ENCODE measurements at regions not wholly inside any gene's neighbourhood (a gene's known extent, or its start where the extent isn't known, plus 50 kb on each side); places are given as distances from the start of the nearest gene placed in this dataset.
"Not testable (repeated sequence)": the region's sequence is repeated elsewhere in the genome, so short reads cannot be mapped to it uniquely, and the experiment has no call there.

DNA sequence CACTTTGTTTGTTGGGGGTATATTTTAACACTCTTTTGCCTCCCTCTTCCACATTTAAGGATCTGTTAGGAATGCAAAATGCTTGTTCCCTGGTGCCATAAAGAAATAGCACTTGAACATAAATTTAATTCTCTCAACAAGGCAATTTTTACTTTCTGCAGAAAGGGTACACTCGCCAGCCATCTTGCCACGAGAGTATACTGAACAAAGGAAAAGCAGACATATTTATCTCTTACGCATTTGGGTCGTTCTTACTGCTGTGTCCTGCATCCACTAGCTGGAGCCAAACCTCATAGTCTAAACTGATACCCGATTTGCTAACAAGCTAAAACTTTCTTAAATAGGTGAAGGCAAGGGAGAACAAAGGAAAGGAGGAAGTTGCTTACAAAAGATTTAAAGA is 129.5 kb downstream of the B3GNT2 start:
- DNase-seq: no peak

DNA sequence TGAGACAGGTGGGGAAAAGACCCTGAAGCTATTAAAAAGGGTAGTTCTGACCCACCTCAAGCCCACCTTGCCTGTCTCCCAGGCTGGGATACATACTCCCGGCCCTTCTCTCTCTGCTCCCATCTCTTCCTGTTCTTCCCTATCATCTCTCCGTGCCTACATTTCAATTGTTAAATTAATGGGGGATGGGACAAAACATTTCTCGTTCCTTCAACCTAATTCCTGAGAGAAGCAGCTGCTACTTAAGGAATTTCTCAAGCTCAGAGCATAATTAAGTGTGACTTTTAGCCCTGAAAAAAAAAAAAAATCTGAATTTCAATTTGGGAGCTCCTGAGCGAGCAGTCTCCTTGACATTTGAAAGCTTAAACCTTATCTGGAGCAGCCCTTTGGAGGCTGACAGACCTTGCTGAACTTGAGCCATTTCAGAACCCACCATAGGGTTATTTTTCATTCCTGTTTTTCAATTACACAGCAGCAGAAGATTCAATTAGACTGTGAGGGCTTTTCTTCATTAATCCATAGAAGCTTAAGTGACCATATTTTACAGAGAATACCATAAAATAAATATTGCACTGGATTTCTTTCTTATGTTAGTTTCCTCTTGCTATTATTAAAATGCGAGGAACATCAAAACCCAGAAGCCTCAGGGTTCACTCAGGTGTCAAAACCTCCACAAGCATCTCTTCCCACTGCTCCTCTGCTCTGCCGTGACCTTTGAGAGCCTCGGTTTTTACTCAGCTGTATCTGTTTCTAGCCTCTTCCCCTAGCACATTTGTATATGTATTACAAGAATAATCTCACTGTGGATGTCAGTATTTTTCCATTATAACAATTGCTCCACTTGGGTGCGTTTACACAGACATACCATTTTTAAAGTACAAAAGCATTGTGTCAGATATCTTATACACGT is 125.7 kb downstream of the B3GNT2 start:
- DNase-seq: no peak

DNA sequence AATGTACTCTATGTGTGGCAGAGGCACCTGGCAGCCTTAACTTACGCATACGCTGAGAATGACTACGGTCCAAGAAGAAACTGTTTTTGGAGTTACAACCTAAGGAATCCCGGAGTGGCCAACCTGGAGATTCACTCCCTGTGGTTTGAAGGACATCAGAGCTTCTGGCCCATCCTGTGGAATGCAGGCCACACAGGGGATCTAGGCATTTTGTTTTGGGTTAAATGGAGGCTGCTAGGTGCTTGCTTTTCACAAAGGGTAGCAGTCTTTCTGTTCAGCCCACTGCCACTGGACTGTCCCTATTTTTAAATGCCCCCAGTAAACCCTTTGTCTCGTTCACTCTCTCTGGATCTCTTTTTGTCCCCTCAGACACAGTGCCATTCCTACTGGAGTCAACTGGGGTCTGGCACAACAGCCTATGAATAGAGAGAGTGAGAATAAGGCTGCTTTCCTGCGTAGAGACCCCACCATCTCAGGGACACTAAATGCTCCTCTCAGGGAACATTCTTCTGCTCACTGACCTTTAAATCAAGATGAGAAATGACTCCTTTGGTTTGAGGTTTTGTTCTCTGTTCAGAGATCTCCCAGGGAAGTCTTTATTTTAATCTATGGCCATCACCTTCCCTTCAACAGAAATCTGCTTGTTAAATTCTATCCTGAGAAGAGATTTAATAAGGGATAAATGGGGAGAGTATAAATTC is 124.9 kb downstream of the B3GNT2 start:
- DNase-seq: no peak

DNA sequence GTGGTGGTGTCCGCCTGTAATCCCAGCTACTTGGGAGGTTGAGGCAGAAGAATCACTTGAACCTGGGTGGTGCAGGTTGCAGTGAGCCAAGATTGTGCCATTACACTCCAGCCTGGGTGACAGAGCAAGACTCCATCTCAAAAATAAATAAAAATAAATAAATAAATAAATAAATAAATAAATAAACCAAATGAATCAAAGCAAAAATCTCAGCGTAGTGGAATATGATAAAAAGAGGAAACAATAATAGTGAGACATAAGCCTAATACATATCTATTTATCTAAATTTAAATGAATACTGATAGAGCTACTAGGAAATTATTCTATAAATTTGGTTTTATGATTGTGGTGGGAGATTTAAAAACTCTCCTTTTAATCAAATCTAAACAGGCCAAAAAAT is 124.2 kb downstream of the B3GNT2 start:
- not testable (repeated sequence) for DNase-seq

DNA sequence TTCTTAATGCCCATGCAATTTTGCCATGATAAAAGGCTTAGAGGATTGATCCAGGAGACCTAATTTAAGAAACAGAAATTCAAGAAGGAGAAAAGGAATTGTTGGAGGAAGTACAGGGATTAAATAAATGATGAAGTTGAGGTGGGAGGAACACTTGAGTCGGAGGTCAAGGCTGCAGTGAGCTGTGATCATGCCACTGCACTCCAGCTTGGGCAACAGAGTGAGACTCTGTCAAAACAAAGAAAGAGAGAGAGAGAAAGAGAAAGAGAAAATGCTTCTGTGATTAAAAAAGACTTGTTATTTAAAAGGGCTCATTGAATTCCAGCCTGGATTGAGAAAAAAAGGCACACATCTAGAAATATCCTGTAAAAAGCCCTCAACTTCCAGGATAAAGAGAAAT is 123.2 kb downstream of the B3GNT2 start:
- no peak for DNase-seq

DNA sequence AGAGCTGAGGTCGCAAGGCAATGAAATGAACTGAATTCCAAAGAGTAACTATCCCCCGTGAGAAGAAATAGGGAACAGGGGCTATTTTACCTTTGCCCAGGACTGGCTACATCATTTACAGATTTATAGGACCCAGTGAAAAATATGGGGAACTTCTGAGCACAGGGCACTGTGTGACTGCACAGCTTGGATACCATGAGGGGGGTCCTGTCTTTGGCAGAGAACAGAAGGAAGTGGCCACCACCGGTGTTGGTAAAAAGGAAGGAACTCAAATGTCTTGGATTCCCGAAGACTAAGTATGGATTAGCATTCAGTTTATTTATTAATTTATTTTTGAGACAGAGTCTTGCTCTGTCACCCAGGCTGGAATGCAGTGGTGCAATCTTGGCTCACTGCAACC is 119.6 kb downstream of the B3GNT2 start:
- no peak for DNase-seq

DNA sequence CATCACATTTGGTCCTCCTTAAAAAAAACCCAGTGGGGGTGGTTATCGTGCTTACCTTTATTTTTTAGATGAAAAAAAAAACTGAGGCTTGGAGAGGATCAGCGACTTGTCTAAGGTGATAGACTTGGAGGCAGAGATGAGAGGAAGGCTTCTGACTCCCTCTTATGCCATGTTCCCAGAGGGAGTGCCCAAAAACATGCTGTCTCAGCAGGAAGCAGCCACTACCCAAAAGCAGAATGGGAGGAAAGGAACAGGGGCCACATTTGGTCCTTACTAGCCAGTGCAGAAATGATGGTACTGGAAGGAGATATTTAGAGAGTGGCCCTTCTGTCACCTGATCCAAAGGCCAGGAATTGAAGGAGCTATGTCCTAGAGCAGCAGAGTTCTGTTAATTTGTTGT is 118.4 kb downstream of the B3GNT2 start:
- no peak for DNase-seq

DNA sequence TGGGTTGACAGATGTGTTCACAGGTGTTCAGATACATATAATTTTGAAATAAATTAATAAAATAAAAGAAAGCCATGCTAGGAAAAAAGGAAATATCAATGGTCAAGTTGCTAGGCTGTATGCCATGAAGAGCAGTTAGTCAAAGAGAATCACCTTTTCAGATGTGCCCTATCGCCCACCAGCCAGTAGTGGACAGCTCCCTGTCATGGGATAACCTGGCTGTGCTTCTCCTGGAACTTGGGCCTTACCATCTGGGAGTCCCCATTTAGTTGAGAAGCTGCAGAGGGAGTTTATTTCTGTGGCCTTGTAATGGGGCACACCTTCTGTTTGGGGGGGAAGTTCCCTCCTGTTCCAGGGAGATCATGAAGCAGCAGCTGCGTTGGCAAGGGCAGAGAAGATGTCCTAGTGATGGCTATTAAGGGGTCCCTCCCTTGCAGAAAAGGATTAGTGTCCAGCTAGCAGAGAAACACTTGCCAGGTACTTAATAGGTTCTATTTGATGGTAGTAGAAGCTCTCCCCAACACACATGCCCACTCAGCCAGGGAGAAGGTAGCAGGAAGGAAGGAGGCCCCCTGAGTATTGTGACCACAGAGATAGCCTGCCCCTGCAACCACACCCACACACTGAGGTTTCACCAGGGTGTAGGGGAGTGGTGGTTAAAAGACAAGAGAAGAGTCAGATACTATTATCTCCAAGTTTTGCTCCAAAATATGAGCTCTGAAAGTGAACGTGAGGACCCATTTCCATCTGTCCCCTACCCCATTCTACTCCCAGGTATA is 117.7 kb downstream of the B3GNT2 start:
- DNase-seq: no peak

DNA sequence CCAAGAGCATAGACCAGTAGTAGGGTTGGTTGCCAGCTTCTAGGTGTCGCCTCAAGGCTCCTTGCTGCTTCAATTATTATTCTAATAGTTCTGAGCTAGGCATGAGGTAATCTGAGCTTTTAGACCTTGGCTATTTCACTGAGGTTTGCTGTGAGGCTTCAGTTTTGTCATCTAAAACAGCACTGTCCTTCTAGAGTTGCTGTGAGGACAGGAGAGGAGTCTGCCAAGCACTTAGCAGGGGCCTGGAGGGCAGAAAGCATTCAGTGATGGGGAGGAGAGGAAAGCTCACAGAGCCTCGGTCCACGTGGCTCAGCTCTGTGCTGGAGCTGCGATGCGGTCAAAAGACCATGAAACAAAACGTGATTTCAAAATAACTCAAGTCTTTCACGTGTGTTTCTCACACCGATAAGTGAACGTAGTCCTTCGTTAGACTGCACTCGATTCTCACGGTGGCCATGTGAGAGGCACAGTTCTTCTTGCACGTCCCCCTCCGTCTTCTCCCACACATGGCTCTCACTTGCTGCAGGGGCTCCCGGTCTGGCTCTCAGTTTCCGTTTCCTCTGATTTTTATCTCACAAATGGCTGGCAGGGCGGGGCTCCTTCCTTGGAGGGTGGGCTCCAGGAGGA is 113.7 kb downstream of the B3GNT2 start:
- DNase-seq: peak; percentile 33

DNA sequence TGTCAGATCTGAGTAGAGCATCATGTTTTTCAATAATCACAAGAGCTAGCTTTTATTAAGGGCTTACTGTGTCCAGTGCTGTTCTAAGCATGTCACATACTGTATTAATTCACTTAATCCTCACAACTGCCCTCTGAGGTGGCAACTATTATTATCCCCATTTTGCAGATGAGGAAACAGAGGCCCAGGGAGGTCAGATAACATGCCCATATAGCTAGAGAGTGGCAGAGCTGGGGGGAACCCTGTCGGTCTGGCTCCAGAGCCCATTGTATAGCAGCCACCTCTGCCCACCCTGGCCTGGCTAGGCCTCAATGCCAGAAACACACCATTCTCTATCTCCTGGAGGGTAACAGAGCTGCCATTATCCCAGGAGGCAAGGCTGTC is 113.2 kb downstream of the B3GNT2 start:
- DNase-seq: no peak

DNA sequence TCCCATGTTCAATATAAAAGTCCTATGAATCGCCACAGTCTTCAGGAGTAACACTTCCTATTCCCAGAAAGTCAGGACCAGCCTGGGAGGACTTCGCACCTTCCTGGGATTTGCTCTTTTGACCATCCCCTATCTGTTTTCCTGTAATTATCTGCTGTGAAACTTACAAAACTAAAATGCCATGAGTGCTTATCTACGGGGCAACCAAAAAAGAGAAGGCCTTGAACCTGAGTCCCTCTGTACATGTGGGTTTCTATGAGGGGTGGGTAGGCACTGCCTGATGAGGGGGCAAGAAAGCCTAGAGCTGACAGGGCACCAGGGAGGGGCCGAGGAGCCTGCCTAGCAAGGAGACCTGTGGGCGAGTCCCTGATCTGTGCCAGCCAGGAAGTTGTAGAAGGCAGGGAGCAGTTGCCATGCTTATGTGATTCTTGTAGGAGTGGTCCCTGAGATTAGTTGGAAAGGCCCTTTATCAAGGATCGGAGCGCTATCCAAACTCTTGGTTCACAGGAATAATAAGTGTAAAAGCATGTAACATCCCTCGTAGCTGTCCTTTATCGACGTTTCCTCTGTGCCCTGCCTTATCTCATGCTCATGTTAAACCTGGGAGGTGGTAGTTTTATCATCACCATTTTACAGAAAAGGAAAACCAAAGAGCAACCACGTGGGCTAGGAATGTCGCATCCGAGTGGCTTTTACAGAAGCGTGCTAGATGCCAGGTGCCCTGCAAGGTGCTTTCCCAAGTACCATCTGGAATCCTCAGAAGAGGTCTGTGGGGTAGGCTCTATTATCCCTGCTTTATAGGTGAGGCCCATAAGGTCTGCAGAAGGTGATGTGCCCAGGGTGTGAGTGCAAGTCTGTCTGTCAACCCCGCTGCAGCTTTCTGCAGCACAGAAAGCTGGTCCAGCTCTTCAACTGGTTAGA is 111.8 kb downstream of the B3GNT2 start:
- no peak for DNase-seq

DNA sequence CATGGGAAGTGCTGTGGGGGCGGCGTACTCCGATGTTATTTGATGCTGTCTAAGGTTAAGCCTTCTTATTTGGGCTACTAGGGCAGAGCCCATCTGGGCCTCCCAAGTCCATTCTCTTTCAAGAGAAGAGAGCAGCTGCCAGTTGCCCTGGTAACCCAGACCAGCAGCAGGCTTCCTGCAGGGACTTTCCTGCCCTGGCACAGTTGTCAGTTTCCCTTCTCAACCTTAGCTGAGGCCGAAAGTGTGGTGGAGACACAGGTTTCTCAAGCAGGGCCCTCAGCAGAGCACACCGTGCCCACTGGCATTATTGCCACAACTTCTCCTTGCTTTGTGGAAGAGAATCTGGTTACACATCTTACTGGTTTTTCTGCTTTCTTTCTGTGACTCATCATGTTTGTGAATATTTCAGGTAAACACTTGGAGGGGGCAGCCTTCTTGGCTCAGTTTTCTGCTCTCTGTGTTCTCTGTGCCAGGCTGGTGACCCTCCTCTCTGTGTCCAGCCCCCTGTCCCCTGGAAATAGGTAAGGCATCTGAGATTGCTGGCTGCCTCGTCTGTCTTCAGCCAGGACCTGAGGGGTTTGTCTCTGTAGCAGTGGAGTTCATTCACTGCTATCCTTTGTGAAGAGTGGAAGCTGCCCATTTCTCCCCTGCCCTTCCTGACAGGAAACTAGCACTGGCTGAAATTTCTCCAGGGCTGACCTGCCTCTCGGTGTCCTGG is 111.0 kb downstream of the B3GNT2 start:
- peak; percentile 18 for DNase-seq

DNA sequence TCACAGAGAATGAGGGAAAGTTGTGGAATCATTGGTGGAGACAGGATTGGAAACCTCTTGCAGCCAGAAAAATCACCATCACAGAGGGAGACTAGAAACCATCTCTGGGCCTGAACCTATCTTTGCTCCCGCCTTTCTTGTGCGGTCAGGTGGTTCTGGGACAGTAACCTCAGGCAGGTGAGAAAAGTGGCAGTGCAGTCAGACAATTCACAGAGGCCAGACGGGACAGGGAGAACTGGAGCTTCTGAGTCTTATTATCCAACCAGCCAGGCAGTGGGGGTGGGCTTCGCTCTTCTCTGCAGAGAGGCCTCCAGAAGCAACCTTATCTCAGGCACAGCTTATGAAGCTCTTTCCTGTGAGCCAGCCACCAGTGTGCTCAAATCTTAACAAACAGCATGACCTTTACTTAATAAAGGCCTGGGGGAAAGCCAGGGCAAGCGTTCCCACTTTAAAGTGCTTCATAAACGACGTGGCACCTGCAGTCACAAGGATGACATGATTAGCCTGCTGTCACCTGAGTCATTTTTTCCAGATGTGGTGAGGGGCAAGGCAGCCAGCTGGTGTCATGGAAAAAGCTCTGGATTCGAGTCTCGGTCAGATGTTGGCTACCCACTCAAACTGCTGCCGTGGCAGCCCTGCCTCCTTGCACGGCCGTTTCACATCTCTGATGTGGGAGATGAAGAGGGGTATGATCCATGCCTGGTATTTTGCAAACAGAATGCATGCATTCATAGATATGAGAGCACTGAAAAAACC is 109.7 kb downstream of the B3GNT2 start:
- DNase-seq: peak; percentile 35

DNA sequence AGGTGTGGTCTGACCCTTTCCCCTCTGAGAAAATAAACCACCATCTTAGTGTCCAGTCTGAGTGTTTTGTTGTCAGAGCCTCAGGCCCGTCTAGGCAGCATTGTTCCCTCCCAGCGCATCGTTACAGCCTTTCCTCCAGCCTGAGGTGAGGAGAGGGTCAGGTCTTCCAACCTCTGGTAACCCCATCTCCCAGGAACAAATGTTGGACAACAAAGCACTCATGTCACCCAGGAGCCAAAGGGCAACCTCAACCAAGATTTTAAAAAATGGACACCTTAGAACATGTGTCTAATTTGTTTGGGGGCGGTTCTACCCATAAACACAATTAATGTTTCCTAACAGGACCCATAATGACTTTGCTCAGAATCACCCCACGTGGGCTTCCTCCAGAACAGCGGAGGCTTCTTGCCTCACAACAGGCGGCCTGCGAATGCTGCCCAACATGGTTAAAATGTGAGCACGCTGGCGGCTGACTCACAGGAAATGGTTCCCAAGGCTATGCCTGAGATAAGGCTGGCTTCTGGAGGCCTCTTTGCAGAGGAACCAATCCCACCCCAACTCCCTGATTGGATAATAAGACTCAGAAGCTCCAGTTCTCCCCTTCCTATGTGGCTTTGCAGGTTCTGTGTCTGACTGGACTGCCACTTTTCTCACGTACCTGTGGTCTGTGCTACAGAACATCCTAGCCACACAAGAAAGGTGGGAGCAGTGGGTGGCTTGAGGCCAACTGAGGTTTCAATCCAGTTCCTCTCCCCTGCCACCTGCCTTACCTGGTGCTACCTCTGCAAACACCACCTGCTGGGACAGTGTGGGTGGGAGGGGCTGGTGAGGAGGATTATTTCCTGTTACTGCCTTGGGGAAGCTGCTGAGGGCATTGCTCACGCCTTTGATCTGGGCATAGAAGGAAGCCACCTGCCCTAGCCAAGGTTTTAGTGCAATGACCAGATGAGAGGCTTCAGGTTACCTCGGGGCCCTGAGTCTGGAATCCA is 108.8 kb downstream of the B3GNT2 start:
- peak; percentile 52 for DNase-seq

DNA sequence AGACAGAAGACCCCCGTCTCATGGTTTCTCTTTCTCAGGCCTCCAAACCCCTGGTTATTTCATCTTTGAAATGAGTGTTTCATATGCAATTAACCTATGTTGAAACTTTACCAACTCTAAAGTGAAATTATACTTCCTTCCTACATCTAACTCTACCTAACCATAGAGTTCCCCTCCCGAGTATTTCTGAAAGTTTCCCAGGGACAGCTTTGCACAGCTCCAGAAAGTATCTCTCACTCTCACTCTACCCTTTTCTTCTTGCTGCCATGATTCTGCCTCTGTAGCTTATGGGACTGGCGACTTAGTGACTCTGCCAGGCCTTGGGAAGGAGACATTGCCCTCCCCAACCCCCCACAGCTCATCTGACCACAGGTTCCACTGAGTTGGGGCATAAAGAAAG is 107.9 kb downstream of the B3GNT2 start:
- DNase-seq: no peak

DNA sequence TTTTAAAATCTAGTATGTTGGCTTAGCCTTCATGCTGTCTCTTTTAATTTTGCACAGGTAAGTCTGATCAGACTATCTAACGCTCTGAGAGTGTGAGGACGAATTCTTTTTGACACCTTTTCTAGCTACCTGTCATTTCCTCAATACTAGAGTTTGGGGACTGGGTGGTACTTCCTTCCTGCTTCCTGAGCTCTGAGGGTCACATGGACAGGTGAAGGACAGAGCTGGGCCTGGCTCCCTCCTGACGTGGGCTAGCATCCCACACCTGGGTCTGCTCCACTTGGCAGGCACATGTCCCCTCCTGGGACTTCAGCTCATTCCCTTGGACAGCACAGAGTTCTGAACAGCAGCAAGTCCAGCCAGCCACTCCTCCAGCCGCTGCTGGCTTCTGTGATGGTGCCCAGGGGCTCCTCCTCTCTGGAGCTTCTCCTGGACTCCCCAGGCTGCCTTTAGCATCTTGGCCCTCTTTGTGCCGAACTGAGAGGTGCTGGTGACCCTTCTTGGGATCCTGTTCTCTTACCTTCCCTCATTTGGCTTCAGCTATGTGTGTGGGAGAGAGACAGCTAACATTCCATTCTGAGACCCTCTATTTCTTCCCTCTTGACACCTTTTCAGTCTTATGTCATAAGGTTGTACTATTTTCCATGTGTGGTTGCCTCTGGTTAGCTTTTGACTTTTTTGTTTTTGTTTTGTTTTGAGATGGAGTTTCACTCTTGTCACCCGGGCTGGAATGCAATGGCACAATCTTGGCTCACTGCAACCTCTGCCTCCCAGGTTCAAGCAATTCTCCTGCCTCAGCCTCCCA is 106.9 kb downstream of the B3GNT2 start:
- no peak for DNase-seq

DNA sequence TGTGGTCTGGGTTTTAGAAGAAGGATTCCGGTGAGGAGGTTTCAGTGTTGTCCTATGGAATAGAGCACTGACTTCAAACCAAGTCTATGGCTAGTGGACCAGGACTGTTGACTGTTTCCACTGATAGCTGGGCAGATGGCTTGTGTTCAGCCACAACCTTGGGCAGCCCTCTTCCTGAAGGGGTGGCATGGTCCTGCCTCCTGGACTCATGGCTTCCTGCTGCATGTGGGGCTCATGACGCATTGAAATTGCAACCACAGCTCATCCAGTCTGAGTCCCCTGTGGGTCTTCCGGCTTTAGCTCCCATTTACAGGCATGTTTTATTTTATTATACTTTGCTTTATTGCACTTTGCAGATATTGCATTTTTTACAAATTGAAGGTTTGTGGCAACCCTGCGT is 105.0 kb downstream of the B3GNT2 start:
- DNase-seq: no peak

DNA sequence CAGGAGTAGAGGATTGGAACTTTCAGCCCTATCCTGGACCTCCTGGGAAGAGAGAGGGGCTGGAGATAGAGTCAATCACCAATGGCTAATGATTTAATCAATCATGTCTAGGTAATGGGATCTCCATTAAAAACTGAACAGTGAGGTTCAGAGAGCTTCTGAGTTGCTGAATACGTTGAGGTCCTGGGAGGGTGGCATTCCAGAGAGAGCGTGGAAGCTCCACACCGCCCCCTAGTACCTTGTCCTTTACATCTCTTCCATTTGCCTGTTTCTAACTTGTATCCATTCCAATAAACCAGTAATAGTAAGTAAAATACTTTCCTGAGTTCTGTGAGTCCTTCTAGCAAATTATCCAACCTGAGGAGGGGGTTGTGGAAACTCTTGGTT is 101.7 kb downstream of the B3GNT2 start:
- no peak for DNase-seq
